ENCODE measurements at regions not wholly inside any gene's neighbourhood (a gene's known extent, or its start where the extent isn't known, plus 50 kb on each side); places are given as distances from the start of the nearest gene placed in this dataset.
"Not testable (repeated sequence)": the region's sequence is repeated elsewhere in the genome, so short reads cannot be mapped to it uniquely, and the experiment has no call there.

DNA sequence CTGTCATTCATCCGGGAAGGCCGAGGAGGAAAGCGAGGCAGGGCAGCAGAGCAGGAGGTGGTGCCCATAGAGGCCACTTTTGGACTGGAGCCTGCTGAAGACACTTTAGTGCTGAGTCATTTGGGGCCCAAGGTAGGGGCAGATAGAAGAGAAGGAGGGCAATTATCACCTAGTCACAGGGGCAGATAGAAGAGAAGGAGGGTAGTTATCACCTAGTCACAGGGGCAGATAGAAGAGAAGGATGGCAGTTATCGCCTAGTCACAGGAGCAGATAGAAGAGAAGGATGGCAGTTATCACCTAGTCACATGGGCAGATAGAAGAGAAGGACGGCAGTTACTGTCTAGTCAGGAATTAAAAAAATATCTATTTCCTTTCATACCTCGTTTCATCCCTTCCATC lies 1372.6 kb downstream of the FOXD4L5 start:
- not testable (repeated sequence) for DNase-seq (ENCODE audit: low read depth in 3 of 3, low spot score in 2 of 3)

DNA sequence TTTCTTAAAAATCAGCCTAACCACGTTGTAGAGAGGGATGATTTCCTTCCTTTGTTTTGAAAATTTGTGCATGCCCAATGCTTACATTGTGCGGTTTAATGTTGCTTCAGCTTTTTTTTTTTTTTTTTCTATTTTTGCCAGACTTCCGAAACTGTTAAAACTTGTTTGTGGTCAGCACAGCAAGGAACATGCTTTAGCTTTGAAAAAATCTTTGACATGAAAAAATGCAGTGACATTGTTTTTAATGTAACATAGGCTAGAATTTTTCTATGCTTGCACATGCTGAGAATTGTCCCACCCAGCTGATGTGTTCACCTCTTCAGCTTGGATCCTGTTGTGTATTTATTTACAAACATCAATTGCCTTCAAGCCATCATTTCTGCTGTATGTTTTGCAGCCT lies 1375.9 kb downstream of the FOXD4L5 start:
- not testable (repeated sequence) for DNase-seq (ENCODE audit: low read depth in 3 of 3, low spot score in 2 of 3)

DNA sequence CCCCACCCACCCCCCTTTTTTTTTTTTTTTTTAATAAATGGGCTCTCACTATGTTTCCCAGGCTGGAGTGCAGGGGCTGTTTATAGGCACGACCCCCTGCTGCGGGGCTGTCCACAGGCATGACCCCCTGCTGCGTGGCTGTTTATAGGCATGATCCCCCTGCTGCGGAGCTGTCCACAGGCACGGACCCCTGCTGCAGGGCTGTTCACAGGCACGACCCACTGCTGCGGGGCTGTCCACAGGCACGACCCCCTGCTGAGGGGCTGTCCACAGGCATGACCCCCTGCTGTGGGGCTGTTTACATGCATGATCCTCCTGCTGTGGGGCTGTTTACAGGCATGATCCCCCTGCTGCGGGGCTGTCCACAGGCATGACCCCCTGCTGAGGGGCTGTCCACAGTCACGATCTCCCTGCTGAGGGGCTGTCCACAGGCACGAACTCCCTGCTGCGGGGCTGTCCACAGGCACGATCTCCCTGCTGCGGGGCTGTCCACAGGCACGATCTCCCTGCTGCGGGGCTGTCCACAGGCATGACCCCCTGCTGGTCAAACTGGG lies 1385.3 kb downstream of the FOXD4L5 start:
- not testable (repeated sequence) for DNase-seq (ENCODE audit: low read depth in 3 of 3, low spot score in 2 of 3)

DNA sequence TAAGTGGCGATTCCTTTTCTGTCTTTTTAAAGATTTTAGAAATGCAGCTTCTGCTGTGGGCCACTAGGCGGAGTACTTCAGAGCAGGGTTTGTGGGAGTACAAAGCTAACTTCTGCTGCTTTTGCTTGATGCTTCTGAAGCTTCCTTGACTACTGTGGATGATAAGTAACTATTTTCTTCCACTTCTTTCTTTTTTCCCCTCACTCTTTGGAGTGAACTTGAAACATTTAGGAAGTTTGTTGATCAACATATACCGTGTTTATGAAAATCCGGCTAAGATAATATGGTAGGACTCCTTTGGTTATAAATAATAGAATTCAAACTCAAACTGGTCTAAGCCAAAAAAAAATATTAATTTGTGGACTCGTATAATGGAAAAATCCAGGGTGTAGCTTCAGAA lies 1403.6 kb downstream of the FOXD4L5 start:
- not testable (repeated sequence) for DNase-seq (ENCODE audit: low read depth in 3 of 3, low spot score in 2 of 3)

DNA sequence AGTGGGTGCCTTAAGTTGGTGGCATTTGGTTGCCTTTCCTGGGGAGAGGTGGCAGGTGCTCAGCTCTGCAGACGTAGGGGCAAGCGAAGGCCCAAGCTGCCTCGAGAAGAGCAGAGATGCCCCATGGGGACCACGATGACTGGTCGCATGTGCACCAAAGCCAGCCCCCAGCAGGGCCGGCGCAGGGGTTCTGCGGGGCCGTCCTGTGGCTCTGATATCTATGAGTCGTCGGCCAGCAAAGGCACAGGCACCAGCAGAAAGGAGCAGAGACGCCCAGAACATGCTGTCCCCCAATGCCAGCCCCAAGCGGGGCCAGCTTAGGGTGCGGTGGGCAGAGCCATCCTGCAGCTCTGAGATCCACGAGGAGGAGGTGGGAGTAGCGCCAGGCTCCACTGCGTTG lies 1408.6 kb downstream of the FOXD4L5 start:
- not testable (repeated sequence) for DNase-seq (ENCODE audit: low read depth in 3 of 3, low spot score in 2 of 3)

DNA sequence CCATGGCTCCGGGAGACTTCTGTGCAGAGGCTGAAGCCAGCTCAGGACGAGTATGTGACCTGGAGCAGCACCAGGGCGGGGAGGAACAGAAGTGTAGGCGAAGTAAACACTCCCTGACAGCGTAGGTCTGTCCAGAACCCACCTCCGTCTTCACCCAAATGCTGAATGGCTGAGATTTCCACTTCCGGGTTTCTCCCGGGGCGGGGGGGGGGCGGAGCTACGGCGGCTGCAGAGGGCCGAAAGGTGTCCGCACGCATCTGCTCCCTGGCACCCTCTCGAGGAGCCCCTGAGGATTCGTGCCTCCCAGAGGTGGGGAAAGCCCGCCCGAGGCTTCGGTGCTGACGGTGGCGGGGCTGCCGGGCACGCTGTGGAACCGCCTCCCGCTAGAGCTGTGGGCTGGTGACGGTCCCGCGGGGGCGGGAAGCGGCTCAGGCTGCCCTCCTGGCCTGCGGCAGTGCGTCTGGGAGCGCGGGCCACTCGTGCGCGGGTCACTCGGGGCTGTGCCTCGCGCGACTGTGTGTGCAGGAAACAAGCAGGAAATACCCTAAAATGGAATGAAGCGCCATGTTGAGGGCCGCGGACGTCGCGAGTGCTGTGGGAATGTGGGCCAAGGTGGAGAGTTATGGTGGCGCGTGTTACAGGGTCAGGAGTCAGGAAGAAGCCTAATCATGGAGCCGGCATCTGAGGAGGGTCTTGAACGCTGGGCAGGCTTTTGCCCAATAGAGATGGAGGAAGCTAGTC lies 1425.4 kb downstream of the FOXD4L5 start:
- DNase-seq (ENCODE audit: low read depth in 3 of 3, low spot score in 2 of 3): no peak

DNA sequence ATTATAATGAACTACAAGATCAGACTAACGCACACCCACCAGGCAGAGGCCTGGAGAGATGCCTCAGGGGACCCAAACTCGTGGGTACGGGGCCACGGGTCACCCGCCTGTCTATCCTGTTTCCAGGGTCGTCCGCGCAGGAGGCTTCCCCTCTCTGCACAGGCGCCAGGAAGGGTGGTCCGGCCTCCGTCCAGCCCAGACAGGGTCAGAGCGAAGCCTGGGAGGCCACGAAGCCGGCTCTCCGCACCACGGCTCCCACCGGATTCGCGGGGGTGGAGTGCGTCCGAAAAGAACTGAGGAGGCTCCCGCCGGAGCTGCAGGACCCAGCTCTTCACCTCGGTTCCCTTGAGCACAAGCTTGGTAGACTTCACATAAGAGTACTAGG lies 1425.9 kb downstream of the FOXD4L5 start:
- DNase-seq (ENCODE audit: low read depth in 3 of 3, low spot score in 2 of 3): not testable (repeated sequence)

DNA sequence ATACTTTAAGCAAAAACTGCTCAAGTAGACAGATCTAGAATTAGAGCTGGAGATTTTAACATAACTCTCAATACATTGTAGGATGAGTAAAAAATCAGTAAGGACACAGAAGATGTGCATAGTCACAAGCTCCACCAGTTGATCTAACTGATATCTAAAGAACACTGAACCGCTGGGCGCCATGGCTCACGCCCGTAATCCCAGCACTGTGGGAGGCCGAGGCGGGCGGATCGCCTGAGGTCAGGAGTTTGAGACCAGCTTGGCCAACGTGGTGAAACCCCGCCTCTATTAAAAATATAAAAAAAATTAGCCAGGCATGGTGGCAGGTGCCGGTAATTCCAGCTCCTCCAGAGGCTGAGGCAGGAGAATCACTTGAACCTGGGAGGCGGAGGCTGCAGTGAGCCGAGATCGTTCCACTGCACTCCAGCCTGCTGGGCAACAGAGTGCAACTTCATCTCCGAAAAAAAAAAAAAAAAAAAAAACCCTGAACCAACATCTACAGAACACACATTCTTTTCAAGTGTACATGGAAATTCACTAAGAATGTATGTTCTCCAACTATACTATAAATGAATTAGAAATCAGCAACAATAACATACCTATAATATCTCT lies 1431.8 kb downstream of the FOXD4L5 start:
- DNase-seq (ENCODE audit: low read depth in 3 of 3, low spot score in 2 of 3): not testable (repeated sequence)

DNA sequence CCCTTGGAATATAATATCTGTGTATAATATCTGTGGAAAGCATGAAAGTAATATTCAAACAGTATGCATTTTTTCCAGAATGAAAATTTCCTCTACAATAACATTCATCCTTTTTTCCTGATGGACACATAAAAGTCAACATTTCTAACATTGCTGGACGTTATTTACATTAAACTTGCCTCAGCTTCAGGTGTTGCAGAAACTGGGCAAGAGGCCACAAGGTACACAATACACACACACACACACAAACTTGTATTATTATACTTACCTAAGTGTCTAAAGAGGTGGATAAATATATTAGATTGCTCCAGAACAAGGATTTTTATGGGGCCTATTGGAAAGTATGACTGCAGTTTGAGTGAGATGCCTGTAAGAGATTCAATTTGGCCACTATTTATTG lies 1460.2 kb downstream of the FOXD4L5 start:
- not testable (repeated sequence) for DNase-seq (ENCODE audit: low read depth in 3 of 3, low spot score in 2 of 3)

DNA sequence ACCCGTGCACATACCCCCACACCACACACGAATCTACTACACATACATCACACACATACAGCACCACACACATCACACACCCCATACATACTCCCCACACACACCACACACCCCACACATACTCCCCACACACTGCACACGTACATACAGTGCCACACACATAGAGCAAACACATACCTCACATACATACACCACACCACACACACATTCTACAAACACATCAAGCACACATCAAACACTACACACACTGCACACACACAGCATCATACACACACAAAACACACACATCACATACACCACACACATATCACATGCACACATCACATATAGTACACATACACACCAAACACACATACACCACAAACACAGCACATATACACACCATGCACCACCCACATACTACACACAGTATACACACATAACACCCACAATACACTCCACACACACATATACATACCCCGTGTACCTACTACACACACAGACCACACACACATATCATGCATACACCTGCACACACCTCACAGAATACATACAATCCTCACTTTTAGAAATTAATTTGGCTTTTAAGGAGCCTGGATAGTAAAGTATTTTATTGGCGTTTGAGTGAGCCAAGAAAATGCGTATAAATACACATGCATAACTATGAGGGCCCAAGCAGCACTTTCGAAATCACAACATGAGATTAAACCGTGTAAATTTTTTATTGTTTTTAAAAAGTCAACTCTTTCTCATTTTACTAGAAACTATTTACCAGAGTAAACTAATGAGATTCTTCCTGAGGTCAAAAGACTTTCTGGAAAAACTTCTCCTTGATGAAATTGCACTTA lies 1461.4 kb downstream of the FOXD4L5 start:
- DNase-seq (ENCODE audit: low read depth in 3 of 3, low spot score in 2 of 3): not testable (repeated sequence)

DNA sequence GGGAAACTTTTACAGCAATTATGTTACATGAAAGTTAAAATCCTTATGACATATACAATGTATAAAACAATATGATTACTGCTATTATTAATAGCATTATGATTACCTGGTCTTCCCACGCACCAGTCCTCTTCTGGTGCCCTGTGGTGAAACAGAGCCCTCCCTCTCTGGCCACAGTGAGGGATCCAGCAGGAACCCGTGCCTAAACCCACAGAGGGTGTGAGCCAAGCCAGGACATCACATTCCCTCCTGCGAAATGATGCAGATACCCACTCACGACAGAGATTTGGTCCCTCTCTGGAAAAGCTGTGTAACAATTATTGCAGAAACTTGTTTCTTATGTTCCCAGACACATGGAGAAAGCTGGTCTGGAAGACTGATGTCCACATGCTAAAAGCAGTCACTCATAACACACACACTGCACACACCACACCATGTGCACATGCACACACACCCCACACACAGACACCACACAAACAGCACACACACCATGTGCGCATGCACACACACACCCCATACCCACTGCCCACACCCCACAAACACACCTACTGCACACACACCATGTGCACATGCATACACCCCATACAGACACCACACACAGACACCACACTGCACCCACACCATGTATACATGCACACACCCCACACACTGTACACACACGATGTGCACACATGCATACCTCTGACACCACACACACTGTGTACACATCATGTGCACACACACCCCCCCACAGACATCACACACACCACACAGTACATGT lies 1462.2 kb downstream of the FOXD4L5 start:
- DNase-seq (ENCODE audit: low read depth in 3 of 3, low spot score in 2 of 3): not testable (repeated sequence)

DNA sequence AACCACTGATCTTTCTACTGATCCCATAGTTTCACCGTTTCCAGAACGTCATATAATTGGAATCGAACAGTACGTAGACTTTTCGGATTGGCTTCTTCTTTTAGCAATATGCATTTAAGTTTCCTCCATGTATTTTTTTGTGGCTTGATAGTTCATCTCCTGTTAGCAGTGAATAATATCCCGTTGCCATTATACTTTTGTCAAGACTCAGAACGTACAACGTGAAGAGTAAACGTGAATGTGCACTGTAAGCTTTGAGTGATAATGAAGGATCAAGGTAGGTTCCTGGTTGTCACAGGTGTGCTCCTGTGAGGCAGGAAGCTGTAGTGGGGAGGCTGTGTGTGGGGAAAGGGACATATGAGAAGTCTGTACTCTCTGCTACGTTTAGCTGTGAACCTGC lies 1463.7 kb downstream of the FOXD4L5 start:
- DNase-seq (ENCODE audit: low read depth in 3 of 3, low spot score in 2 of 3): not testable (repeated sequence)

DNA sequence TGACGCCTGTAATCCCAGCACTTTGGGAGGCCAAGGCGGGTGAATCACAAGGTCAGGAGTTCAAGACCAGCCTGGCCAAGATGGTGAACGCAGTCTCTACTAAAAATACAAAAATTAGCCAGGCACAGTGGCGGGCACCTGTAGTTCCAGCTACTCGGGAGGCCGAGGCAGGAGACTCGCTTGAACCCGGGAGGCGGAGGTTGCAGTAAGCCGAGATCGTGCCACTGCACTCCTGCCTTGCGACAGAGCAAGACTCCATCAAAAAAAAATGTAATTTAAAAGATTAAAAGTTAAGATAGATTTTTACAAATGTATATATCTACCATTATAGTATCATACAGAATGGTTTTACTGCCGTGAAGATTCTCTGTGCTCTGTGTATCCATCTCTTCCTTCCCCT lies 1464.1 kb downstream of the FOXD4L5 start:
- not testable (repeated sequence) for DNase-seq (ENCODE audit: low read depth in 3 of 3, low spot score in 2 of 3)

DNA sequence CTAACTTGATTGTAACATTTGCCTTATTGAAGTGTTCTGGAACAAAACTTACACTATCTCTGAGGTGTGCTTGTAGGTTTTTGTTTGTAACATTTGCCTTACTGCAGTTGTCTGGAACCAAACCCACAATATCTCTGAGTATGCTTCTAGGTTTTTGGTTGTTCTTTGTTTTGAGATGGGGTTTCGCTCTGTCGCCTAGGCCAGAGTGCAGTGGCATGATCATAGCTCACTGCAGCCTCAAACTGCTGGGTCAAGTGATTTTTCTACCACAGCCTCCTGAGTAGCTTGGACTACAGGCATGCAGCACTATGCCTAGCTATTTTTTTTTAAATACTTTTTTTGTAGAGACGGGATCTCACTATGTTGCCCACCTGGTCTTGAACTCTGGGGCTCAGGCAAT lies 1464.6 kb downstream of the FOXD4L5 start:
- DNase-seq (ENCODE audit: low read depth in 3 of 3, low spot score in 2 of 3): not testable (repeated sequence)

DNA sequence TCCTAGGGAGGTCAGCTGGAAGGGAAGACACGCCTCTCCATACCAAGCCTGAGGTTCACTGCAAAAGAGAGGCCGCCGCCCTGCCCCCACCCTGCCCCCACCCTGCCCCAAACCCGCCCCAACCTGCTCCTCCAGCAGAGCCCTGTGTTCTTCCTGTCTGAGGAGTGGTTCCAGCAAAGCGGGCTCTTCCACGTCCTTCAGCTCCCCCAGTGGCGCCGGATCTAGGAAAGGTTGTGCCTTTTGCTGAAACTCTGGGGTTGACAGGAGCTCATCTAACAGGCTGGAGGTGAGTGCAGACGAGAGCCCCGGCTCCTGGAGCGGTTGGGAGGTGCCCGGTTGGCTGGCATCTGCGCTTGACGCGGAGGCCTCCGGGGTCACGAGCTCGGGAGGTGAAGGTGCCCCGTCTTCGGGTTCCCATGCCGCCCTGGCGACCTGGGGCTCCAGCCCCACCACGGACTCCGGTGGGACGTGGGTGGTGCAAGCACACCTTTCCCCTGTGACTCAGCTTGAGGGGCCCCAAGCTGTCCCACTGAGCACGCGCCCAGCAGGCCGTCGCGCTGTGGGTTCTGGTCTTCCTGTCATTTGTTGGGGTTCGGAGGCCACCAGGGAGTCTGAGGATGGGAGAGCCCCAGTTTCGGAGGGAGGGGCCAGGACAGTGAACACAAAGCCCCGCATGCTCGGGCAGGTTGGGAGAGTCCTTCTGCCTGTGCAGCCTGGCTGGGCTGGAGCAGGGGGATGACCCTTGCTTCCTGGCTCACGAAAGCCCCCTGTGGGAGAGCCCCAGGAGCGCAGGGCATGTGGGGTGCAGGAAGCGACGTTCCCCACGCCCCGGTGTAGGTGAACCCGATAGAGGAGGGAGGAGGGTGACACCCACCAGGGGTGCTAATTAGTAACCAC lies 1467.1 kb downstream of the FOXD4L5 start:
- DNase-seq (ENCODE audit: low read depth in 3 of 3, low spot score in 2 of 3): peak in 1 of 3 donors; percentile 4

DNA sequence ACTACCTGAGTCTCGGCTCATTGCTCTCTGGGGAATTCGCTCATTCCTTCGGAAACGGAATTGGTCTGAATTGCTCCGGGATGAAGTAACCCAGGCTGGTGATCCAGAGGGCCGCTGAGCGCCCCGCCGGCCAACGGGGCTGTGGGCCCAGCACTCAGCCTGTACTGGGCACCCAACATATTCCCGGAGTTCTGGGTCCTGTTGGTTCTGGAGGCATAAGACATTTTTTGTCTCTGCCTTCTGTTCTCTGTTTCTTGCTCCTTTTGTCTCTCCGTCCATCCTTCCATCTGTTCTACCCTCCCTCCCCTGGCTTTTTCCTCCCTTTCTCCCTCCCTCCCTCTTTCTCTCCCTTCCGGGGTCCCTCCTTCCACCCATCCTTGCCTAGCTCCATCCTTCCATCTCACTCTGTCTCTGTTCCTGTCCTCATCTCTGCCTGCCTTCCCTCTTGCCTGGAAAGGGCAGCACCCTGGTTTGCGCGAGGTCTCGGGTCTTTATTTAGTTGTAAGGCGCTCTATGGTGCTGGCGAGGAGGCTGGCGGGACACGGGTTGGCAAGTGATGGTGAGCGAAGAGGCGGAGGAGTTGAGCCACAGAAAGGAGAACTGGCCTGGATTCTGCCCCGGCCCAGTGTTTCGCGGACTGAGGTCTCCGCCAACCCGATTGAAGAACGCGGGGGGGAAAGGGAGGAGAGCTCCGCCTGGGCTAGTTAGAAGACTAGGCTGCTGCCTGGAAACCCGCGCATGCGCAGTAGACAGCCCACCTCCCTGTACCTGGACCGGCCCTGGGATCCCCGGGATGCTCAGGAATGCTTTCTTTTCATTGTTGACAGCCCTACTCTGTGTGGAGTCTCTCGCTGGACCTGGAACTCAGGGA lies 1468.0 kb downstream of the FOXD4L5 start:
- DNase-seq (ENCODE audit: low read depth in 3 of 3, low spot score in 2 of 3): peak; percentile 70 to 72 (median 71)

DNA sequence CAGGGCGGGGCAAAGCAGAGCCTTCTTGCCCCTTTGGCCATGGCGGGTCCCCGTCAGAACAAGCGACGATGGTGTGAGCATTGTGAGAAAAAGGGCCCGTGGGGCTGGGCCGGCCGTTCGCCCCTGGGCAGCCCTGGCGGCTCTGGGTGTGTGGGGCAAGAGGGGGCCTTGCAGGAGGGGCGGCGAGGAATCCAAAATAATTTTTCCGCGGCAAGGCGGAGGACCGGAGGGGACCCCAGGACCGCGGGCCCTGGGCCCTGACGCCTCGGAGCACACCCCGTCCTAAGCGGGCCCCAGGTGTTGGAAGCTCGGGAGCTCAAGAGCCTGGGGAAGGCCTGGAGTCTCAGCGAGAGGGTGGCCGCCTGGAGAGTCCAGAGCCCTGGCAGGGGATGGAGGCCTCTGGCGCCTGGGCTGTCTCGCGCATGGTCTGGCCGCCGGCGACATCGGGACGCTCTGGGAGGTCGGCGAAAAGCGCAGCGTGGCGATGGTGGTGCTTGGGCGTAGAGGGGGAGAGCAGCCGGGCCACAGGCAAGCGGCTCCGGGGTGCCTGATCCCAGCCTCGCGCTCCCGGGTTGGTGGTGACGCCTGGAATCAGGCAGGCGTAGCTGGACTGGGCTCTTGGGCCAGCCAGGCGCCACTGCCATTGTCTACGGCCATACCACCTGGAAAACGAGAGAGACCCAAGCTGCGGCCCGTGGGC lies 1469.9 kb downstream of the FOXD4L5 start:
- not testable (repeated sequence) for DNase-seq (ENCODE audit: low read depth in 3 of 3, low spot score in 2 of 3)

Data from right renal cortex interstitium (tissue), 3 donors.